ENCODE measurements at regions not wholly inside any gene's neighbourhood (a gene's known extent, or its start where the extent isn't known, plus 50 kb on each side); places are given as distances from the start of the nearest gene placed in this dataset.

DNA sequence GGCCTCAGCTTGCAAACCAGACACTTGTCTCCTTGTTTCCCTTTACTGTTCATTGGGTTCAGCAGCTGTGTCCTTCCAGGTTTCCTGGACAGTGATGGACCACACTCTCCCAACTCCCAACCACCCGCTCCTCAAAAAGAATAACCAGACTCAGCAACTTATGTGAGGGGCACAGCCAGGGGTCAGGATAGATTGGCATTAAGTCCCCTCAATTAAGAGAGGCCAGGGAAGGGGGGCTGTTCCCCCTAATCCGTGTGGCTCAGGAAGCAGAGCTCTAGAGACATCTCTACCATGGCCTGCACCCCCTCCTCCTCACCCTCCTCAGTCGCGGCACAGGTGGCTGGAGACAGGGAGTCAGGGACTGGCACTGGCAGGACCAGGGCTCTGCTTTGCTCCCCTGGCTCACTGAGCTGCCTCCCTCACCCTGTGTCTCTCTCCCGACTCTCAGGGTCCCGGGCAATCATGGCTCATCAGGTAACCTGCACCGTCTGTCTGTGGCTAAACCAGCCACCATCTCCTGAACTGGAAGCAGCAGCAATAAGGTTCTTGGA, 111.7 kb downstream of the ZNF280B start:
- no peak for DNase-seq

DNA sequence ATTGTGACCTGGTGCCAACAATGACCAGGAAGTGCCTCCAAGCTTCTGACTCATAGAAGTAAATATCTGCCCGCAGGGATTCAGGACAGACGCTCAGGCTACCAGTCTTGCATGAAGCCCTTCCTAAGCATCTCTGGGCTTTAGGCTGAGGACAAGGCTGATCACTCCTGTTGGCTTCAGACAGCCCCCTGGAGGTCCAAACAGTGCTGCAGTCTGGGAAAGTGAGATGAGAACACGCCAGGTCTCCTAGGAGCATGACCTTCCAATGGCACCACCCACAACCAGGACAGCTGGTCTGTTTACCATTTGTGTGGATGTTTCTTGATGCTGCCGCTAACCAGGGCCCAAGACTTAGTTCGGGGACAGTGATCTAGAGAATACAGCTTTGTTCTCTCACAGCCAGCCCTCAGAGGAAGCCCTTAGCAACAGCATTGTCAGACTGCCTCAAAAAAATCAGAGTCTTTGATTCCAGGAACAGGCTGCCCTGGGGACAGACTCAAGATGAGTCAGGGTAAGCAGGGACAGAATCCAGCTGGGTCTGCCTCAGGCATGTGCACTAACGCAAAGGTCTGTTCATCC, 111.2 kb downstream of the ZNF280B start:
- DNase-seq, result no peak

- DNase-seq, result no peak
These were observed 110.5 kb downstream of the ZNF280B start for GRCh38 chr22:22397875-22398524.

- DNase-seq, result no peak
These were observed 109.8 kb downstream of the ZNF280B start for GRCh38 chr22:22398530-22399327.

DNA sequence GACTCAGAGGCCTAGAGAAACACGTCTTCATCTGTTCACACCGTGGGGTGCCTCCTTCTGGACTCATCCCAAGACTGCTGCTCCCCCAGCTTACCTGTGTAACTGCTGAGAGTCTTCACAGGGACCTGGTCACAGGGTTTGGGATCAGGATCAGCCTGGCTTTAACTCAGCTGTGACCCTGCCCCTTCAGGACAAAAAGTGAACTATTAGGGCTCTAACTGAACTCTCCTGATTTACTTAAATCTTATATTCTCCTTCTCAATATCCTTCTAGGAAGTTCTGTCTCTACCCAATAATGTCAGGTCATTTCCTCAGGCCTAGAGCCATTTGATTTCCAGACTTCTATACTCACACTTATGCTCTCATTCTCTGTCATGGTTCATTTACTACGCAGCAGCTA, 108.4 kb downstream of the ZNF280B start:
- DNase-seq, result no peak

- DNase-seq, result no peak
These were observed 107.6 kb downstream of the ZNF280B start for GRCh38 chr22:22400964-22401363.

DNA sequence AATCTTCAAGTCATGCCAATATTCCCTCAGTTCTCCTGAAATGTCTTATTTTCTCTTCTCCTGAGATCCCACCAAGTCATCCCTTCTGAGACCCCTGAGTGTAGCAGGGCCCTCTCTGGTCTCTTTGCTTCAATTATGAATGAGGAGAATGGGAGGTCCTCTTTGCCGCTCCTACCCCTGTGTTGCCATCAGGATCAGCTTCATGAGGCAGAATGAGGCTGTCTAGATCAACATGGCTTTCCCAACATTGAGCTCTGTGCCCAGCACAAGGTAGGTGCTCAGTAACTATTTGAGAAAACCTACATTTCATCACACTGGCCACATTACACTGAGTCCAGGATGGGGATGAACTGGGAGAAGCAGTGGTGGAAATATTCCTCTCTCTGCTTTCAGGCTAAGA, 107.2 kb downstream of the ZNF280B start:
- no peak for DNase-seq

- no peak for DNase-seq
These were observed 105.2 kb downstream of the ZNF280B start for GRCh38 chr22:22403306-22403705.

DNA sequence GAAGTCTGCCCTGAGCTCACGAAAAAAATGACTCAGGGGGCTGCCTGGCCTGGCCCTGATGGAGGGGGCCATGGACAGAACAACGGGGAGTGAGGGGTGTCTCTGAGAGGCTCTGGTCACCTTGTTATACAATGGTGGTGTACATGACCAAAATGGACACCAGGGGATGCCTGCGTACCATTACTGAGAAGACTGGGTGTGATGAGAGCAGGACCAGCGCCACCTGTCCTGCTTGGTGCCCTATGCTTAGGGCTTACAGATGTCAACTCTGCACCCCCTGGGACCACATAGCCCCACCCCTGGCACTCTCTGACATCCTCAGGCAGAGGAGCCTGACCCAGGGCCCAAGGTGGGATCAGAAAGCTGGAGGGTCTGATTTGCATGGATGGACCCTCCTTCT, 104.8 kb downstream of the ZNF280B start:
- no peak for DNase-seq

DNA sequence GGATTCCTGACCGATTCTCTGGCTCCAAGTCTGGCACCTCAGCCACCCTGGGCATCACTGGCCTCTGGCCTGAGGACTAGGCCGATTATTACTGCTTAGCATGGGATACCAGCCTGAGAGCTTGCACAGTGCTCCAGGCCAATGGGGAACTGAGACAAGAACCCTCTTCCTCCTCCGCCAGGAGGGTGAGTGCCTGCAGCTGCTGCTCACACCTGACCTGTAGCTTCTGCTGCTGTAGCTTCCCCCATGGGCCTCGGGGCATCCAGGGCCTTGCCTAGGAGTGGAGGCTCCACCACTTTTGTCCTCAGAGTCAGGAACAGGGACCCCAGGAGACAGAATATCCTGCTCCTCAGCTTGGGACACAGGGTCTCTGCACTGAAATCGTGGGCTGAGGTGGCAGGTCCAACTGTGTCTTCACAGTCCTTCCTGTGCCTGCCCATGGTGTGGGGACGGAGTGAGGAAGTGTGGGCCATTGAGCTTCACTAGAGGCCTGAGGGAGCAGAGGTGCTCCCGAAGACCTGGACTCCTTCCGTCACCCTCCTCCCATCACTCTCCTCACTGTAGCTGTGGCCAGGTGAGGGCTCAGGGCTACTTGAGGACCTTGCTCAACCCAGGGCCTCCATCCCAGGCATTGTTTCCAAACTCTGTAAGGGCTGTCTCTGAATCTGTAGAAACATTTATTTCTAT, 103.8 kb downstream of the ZNF280B start:
- no peak for DNase-seq

DNA sequence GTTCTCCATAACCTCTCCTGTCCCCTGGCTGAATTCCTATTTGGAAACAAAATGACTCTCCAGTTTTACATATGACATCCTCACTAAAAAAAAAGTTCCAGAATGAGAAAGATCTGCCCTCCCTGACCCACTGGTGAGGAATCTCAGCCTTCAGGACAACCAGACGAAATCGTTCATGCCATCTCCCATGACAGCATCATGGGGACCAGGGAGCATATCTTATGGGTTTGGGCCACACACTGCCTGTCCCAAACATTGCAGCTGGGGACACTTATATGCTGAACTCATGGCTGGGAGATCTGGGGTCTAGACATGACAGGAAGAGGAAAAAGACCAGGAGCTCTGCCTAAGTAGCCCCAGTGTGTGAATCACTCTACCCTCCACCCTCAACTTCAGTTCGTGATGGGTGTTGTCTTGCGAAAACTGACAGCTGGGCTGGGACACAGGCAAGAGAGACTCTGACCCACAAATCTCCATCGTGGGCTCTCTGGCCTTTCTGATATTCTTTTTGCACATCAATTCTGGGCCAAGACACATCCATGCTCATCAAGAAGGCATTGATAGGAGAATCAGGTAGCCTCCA, 102.0 kb downstream of the ZNF280B start:
- no peak for DNase-seq

GRCh38 chr22:22407061-22407460, 101.5 kb downstream of the ZNF280B start:
- DNase-seq, result no peak

- DNase-seq, result no peak
These were observed 100.3 kb downstream of the ZNF280B start for GRCh38 chr22:22408269-22408668.

- peak; percentile 68 for DNase-seq
These were observed 99.5 kb downstream of the ZNF280B start for GRCh38 chr22:22408731-22409696.

- peak; percentile 84 for DNase-seq
These were observed 98.4 kb downstream of the ZNF280B start for GRCh38 chr22:22410121-22410520.

GRCh38 chr22:22410677-22411076, 97.9 kb downstream of the ZNF280B start:
- DNase-seq, result no peak

DNA sequence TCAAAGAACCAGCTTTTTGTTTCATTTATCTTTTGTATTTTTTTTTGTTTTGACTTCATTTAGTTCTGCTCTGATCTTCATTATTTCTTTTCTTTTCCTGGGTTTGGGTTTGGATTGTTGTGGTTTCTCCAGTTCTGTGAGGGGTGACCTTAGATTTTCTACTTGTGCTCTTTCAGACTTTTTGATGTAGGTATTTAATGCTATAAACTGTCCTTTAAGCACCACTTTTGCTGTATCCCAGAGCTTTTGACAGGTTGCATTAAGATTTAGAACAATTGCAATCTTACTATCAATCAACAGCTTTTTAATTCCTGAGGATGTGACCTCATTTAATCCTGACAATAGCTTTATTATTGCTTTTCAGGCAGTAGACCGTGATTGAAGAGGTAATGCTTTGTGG, 94.3 kb downstream of the ZNF280B start:
- no peak for DNase-seq

DNA sequence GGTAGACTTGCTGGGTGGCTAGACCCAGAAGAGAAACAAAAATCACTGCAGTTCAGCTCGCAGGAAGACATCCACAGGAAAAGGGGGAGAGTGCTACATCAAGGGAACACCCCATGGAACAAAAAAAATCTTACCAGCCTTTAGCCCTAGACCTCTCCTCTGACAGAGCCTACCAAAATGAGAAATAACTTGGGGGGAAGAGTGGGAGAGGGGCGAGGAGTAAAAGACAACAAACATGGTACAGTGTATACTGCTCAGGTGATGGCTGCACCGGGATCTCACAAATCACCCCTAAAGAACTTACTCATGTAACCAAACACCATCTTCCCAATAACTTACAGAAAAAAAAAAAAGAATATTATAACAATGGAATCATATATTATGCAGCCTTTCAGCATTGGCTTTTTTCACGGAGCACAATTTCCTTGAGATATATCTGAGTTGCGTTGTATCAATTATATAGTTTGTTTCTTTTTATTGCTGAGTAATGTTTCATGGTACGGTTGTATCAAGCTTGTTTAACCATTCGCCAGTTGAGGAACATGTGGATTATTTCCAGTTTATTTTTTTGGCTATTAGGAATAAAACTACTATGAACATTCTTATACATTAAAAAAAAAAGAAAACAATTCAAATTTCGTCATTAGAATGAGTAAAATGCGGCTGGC, 90.9 kb downstream of the ZNF280B start:
- no peak for DNase-seq

DNA sequence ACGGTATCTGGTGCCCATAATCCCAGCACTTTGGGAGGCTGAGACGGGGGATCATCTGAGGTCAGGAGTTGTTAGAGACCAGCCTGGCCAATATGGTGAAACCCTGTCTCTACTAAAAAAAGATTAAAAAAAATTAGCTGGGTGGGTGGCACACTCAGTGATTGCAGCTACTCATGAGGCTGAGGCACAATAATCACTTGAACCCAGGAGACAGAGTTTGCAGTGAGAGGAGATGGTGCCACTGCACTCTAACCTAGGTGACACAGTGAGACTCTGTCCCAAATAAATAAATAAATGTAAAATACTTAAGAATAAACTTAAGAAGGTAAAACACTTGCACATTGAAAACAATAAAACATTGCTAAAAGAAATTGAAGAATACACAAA, 90.4 kb downstream of the ZNF280B start:
- no peak for DNase-seq

GRCh38 chr22:22418957-22419356, 89.6 kb downstream of the ZNF280B start:
- DNase-seq, result no peak

DNA sequence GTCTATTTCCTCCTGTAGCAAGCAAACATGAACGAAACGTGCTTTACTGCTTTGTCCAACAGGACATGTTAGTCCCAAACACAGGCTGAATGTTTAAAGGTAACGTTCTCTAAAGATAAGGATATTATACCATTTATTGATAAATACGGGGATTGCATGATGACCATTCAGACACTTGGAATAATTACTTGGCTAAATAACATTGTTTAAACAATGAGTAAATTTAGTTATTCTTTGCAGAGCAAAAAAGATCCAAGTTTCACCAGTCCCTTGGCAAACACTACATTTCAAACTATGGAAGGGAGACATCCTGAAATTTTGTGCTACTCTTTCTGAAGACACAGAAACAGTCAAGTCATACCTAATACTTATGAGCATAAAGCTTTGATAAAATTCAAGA, 88.0 kb downstream of the ZNF280B start:
- DNase-seq, result no peak

Measured in hematopoietic multipotent progenitor cell treated with erythropoietin and hydrocortisone succinate and interleukin-3 and kit ligand, for 4 days (in vitro differentiated cells).